Transverse colon (tissue), 4 donors: ENCODE measurements at regions not wholly inside any gene's neighbourhood (a gene's known extent, or its start where the extent isn't known, plus 50 kb on each side); places are given as distances from the start of the nearest gene placed in this dataset.

Source experiments
- POLR2A ChIP-seq: fragments of 450-650 bp; IDR thresholded peaks from one replicate; pipeline ENCODE4 v1.6.1; 2016; ENCODE audit warnings: antibody characterized with exemption, mild to moderate bottlenecking, moderate library complexity
- POLR2AphosphoS5 ChIP-seq, 3 donors: sonication (generic); formaldehyde crosslinking; IDR thresholded peaks; one replicate each; pipeline ENCODE4 v1.6.1; 2016; ENCODE audit warnings: antibody characterized with exemption in 3 of 3
- TF ChIP-seq, protein P1 (sequence below), 5 experiments: fragments of 200-600 bp in 3 of 5; fragments of 450-650 bp in 2 of 5; sonication (generic) in 3 of 5; IDR thresholded peaks; 1 replicate in 2 of 5; 2 replicates in 3 of 5; pipeline ENCODE4 v1.5.1; 2016 to 2017; ENCODE audit warnings: antibody characterized with exemption in 5 of 5, inconsistent platforms in 3 of 5, mild to moderate bottlenecking in 2 of 5, moderate library complexity in 1 of 5

GRCh38 chr20:48333707-48334106 is 494.1 kb downstream of the PREX1 start:
- TF ChIP-seq, protein P1, sequence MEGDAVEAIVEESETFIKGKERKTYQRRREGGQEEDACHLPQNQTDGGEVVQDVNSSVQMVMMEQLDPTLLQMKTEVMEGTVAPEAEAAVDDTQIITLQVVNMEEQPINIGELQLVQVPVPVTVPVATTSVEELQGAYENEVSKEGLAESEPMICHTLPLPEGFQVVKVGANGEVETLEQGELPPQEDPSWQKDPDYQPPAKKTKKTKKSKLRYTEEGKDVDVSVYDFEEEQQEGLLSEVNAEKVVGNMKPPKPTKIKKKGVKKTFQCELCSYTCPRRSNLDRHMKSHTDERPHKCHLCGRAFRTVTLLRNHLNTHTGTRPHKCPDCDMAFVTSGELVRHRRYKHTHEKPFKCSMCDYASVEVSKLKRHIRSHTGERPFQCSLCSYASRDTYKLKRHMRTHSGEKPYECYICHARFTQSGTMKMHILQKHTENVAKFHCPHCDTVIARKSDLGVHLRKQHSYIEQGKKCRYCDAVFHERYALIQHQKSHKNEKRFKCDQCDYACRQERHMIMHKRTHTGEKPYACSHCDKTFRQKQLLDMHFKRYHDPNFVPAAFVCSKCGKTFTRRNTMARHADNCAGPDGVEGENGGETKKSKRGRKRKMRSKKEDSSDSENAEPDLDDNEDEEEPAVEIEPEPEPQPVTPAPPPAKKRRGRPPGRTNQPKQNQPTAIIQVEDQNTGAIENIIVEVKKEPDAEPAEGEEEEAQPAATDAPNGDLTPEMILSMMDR (IDR thresholded peaks at IDR 0.05) = no peak
- no peak for TF ChIP-seq POLR2A
- no peak for TF ChIP-seq POLR2AphosphoS5 (IDR thresholded peaks at IDR 0.05)
